Omental fat pad (tissue), 3 donors: ENCODE measurements at regions not wholly inside any gene's neighbourhood (a gene's known extent, or its start where the extent isn't known, plus 50 kb on each side); places are given as distances from the start of the nearest gene placed in this dataset.
"Not testable (repeated sequence)": the region's sequence is repeated elsewhere in the genome, so short reads cannot be mapped to it uniquely, and the experiment has no call there.

ENCODE experiments used
- ATAC-seq: fragments of 150-250 bp; one replicate; pipeline ENCODE4 v1.9.1; 2016; ENCODE audit warnings: mild to moderate bottlenecking, moderate library complexity; ENCODE audit not compliant: low FRiP score
- DNase-seq: peaks from one replicate; pipeline ENCODE4 v3.0.0-alpha.2; 2019; ENCODE audit warnings: low spot score
- TF ChIP-seq, protein P1 (sequence below), 3 donors: fragments of 450-650 bp; IDR thresholded peaks; one replicate each; pipeline ENCODE4 v1.5.1; 2016 to 2017; ENCODE audit warnings: antibody characterized with exemption in 3 of 3, mild to moderate bottlenecking in 3 of 3, moderate library complexity in 2 of 3

DNA sequence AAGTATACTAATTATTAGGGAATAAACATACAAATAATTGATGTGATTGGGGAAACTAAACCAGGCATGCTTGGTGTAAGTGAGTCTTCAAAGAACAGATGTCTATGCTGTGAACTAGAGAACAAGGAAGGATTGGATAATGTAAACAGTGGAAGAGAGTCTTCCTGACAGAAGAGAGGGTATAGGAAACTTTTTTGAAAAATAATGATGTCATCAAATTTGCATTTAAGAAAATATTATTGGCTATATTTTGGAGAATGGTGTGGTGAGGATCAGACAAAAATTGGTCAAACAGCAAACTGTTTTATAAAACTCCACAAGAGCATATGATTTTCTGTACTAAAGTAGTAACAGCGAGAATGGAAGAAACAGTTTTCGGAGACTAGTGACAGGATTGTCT lies 537.7 kb downstream of the TRAM1L1 start:
- DNase-seq (no peak), ATAC-seq (no peak)
- TF ChIP-seq, protein P1, sequence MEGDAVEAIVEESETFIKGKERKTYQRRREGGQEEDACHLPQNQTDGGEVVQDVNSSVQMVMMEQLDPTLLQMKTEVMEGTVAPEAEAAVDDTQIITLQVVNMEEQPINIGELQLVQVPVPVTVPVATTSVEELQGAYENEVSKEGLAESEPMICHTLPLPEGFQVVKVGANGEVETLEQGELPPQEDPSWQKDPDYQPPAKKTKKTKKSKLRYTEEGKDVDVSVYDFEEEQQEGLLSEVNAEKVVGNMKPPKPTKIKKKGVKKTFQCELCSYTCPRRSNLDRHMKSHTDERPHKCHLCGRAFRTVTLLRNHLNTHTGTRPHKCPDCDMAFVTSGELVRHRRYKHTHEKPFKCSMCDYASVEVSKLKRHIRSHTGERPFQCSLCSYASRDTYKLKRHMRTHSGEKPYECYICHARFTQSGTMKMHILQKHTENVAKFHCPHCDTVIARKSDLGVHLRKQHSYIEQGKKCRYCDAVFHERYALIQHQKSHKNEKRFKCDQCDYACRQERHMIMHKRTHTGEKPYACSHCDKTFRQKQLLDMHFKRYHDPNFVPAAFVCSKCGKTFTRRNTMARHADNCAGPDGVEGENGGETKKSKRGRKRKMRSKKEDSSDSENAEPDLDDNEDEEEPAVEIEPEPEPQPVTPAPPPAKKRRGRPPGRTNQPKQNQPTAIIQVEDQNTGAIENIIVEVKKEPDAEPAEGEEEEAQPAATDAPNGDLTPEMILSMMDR (IDR thresholded peaks at IDR 0.05): no peak

DNA sequence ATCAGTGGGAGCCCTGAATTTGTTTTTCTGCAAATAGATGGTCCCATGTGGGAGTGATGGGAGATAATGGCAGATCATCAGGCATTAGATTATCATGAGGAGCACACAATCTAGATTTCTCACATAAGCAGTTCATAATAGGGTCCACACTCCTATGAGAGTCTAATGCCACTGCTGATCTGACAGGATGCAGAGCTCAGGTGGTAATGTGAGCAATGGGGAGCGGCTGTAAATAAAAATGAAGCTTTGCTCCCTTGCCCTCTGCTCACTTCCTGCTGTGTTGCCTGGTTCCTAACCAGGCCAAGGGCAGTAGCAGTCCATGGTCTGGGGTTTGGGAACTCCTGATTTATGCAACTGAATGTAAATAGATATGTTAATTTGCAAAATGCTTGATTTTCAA lies 538.6 kb downstream of the TRAM1L1 start:
- TF ChIP-seq, protein P1 (IDR thresholded peaks at IDR 0.05): no peak
- DNase-seq: no peak
- no peak for ATAC-seq

DNA sequence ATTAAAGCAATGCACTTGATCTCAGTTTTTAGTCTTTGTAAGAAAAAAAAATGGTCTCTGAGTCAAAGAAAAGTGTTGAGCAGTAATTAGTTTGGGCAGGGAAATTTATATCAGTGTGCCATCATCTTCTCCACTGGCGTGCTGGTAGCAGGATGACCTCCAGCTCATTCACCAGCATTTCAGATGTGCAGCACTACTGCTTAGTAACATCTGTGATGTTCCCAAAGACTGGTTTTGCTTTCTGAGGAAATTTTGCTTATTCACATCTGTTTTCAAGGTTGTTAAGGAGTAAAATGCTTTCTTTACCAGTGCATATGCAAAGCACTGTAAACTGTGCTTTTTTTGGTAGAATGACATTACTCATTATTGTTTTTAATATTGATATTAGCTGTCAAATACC lies 540.4 kb downstream of the TRAM1L1 start:
- no peak for DNase-seq
- no peak for ATAC-seq
- TF ChIP-seq, protein P1 (IDR thresholded peaks at IDR 0.05): no peak

DNA sequence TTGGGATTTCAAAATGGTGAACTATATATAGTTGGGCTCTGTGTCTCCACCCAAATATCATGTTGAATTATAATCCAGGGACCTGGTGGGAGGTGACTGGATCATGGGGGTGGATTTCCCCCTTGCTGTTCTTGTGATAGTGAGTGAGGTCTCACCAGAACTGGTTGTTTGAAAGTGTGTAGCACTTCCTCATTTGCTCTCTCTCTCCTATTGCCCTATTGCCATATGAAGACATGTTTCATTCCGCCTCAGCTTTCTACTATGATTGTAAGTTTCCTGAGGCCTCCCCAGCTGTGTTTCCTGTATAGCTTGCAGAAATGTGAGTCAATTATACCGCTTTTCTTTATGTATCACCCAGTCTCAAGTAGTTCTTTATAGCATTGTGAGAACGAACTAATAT lies 545.6 kb downstream of the TRAM1L1 start:
- TF ChIP-seq, protein P1 (IDR thresholded peaks at IDR 0.05): no peak
- ATAC-seq (no peak), DNase-seq (no peak)

DNA sequence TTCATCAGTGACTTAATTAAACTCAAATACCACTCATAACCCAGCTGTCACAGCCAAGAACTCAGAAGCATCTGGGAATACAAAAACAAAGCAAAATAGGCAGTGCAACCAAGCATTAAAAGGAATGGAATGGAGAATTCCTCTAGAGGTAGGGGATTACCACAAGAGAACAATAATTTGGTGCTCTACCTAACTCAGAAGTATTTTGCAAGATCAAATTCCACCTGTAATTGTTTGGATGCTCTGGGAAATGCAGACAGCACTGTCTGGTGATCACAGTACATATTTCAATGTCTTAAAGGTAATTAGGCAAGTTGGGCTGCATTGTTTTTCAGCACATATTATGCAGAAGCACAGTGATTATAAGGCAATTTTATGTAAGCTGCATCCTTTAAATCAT lies 547.5 kb downstream of the TRAM1L1 start:
- ATAC-seq: no peak
- TF ChIP-seq, protein P1 (IDR thresholded peaks at IDR 0.05): no peak
- DNase-seq: no peak

DNA sequence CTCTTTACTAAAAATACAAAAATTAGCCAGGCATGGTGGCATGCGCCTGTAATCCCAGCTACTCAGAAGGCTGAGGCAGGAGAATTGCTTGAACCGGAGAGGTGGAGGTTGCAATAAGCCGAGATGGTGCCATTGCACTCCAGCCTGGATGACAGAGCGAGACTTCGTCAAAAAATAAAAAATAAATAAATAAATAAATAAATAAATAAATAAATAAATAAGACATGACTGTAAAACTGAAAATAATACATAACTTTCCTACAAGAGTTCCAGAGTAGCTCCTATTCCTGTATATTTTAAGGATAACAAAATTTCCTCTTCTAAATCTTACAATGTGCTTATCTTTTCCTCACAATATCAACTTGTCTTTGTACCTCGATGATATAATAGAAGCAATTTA lies 549.4 kb downstream of the TRAM1L1 start:
- not testable (repeated sequence) for ATAC-seq, DNase-seq

DNA sequence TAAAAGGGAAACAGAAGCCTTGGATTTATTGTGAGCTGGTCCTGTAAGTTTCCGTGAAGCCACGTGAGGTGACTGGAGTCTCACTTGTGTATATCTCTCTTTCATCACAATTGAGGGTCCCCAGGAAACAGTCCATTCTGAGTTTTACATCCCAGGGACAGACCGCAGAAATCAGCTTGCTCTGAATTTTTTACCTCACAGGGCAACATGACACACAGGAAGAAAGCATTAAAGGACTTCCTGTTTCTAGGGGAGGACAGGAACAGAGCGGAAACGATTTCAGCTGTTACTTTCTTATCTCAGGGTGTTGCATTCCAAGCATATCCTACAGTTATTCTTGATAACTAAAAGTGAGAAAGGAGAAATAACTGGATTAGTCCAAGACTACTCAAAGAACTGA lies 553.5 kb downstream of the TRAM1L1 start:
- DNase-seq (no peak), ATAC-seq (no peak)
- TF ChIP-seq, protein P1 (IDR thresholded peaks at IDR 0.05): no peak

DNA sequence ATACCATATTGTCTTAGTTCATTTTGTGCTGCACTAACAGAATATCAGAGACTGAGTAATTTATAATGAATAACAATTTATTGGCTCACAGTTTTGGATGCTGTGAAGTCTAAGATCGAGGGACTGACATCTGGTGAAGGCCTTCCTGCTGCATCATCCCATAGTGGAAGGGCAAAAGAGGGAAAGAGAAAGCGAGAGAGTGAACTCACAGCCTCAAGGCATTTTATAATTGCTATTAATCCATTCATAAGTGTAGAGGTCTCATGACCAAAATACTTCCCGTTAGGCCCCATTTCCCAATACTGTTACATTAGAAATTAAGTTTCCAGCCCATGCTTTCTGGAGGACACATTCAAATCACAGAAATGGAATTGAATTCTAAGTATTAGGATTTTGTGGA lies 554.4 kb downstream of the TRAM1L1 start:
- DNase-seq: no peak
- TF ChIP-seq, protein P1 (IDR thresholded peaks at IDR 0.05): no peak
- no peak for ATAC-seq
